H1 (cell line): ENCODE measurements at regions not wholly inside any gene's neighbourhood (a gene's known extent, or its start where the extent isn't known, plus 50 kb on each side); places are given as distances from the start of the nearest gene placed in this dataset.

ENCODE experiments used
- BACH1 ChIP-seq: IDR thresholded peaks from 2 replicates; pipeline ENCODE4 v1.6.1; 2012; ENCODE audit warnings: low read length, improper control_type of control experiment
- CHD7 ChIP-seq: fragments of 300-600 bp; sonication (generic); IDR thresholded peaks from 2 replicates; pipeline ENCODE4 v1.7.1; 2012; ENCODE audit warnings: low read length, moderate library complexity, mild to moderate bottlenecking, inconsistent platforms; ENCODE audit not compliant: insufficient replicate concordance
- TAF1 ChIP-seq: IDR thresholded peaks from 2 replicates; pipeline ENCODE4 v1.6.1; 2011; ENCODE audit warnings: mild to moderate bottlenecking, low read depth, low read length

- TF ChIP-seq CHD7: no peak
- no peak for TF ChIP-seq TAF1
- TF ChIP-seq BACH1: no peak
Observed at GRCh38 chr4:3368841-3369760, 72.7 kb upstream of the HGFAC start (continued).
